Activated naive CD4-positive, alpha-beta T cell treated with anti-CD3 and anti-CD28 coated beads, Interleukin-2, amount 50 U/mL, for 24 hours (primary cell): ENCODE measurements at regions not wholly inside any gene's neighbourhood (a gene's known extent, or its start where the extent isn't known, plus 50 kb on each side); places are given as distances from the start of the nearest gene placed in this dataset.

Experiments used
- H3K27ac Mint-ChIP-seq: one replicate; pipeline ENCODE4 v1.8.0; 2021; ENCODE audit warnings: mild to moderate bottlenecking, mixed read lengths
- H3K27me3 Mint-ChIP-seq: one replicate; pipeline ENCODE4 v1.8.0; 2021; ENCODE audit warnings: mixed read lengths
- H3K36me3 Mint-ChIP-seq: one replicate; pipeline ENCODE4 v1.8.0; 2021; ENCODE audit warnings: mixed read lengths
- H3K4me1 Mint-ChIP-seq: one replicate; pipeline ENCODE4 v1.8.0; 2021; ENCODE audit warnings: mixed read lengths
- H3K4me3 Mint-ChIP-seq: one replicate; pipeline ENCODE4 v1.8.0; 2021; ENCODE audit warnings: mild to moderate bottlenecking, mixed read lengths
- H3K9me3 Mint-ChIP-seq: one replicate; pipeline ENCODE4 v1.8.0; 2021; ENCODE audit warnings: mixed read lengths

DNA sequence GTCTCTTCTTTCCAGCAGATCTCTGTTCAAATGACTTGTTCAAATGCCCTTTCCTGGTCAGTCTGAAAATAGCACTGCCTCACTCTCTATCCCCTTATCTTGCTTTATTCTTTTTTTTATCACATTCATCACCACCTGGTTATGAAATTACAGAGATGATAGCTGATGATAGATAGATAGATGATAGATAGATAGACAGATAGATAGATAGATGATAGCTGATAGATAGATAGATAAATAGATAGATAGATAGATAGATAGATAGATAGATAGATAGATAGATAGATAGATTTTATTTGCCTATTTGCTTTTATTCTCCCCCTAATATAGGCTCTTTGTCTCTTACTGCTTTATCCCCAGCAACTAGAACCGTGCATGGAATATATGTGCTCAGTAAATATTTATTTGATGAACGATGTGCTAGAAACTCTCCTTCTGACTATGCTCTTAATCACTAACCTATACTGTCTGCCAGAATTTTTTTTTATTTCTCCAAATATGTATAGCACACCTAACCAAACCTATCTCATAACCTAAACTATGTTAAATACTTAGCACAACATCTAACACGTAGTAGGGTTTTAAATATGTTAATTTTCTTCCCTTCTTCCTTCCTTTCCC lies 372.8 kb upstream of the DUSP10 start:
- no peak overlapping the region for H3K27ac Mint-ChIP-seq
- no peaks in the 10 kb centered on the region for H3K9me3 Mint-ChIP-seq
- H3K4me3 Mint-ChIP-seq = no peak overlapping the region
- H3K27me3 Mint-ChIP-seq = peaks cover 2% of the 10 kb centered on the region
- H3K4me1 Mint-ChIP-seq = no peaks in the 10 kb centered on the region
- H3K36me3 Mint-ChIP-seq = no peaks in the 10 kb centered on the region

DNA sequence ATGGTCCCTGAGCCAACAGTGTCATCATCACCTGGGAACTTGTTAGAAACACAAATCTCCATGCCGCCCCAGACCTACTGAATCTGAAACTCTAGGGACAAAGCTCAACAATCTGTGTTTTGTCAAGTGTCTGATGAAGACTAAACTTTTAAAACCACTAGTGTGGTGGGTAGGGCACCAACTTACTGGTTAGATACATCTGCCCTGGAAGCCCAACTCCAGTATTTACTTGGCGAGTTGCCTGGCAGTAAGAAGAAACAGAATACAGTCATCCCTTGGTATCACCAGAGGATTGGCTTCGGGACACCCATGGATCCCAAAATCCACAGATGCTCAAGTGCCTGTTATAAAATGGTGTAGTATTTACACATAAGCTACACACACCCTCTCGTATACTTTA lies 367.9 kb upstream of the DUSP10 start:
- Mint-ChIP-seq H3K9me3 (no peaks in the 10 kb centered on the region), H3K4me3 (no peak overlapping the region), H3K36me3 (no peaks in the 10 kb centered on the region), H3K4me1 (no peaks in the 10 kb centered on the region), H3K27me3 (no peaks in the 10 kb centered on the region), H3K27ac (no peak overlapping the region)

DNA sequence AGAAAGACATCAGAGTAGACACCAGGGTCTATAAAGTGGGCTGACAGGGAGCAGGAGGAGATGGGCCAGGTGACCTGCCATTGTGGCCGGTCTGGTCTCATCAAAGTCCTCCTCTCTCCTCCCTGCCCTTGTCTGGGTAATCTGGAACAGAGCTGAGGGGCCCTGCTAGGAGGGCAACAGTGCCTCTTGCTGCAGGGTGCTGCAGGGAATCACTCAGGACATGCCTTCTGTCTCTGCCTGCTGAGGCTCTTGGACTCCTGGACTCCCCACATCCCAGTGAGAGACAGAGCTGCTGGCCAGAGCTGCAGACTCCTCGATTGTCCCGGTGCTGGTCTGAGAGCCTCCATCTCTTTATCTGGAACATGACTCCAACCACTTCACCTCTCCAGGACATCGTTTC lies 366.1 kb upstream of the DUSP10 start:
- no peak overlapping the region for H3K27ac Mint-ChIP-seq
- H3K36me3 Mint-ChIP-seq = no peaks in the 10 kb centered on the region
- H3K4me3 Mint-ChIP-seq = no peak overlapping the region
- no peaks in the 10 kb centered on the region for H3K27me3 Mint-ChIP-seq
- H3K9me3 Mint-ChIP-seq = no peaks in the 10 kb centered on the region
- no peaks in the 10 kb centered on the region for H3K4me1 Mint-ChIP-seq

DNA sequence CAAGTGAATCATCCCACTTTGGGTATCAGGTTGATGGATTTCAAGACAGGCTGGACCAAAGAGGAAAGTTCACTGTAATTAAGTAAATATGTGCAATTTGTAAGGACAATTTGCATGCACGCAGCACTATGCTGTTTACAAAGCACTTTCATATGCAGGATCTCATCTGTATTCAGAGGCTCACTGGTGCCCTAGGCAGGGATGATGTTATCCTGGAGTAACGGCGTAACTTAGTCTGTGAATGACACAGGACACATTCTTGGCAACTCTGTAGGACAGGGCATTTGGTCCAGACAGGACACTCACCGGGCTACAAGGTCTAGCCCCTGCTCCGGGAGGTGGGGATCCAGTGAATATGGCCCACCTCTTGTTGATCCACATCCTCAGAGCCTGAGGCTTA lies 365.4 kb upstream of the DUSP10 start:
- Mint-ChIP-seq H3K27me3 (no peaks in the 10 kb centered on the region), H3K4me1 (no peaks in the 10 kb centered on the region), H3K36me3 (no peaks in the 10 kb centered on the region), H3K9me3 (no peaks in the 10 kb centered on the region), H3K4me3 (no peak overlapping the region), H3K27ac (no peak overlapping the region)

DNA sequence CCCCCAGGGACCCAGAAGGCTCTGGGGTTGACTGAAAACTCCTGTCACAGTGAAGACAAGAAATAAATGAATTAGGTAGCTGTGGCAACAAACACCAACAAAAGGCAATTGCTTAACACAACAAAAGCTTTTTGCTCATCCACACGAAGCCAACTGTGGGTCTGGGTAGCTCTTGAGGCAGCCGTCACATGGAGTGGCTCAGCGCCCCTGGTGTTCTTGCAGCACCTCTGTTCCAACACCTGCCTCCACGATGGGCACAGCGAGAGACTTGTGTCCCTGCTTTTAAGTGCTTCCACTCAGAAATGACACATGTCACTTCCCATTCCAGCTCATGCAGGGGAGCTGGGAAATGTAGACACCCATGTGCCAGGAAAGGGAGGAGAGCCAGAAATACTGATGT lies 364.5 kb upstream of the DUSP10 start:
- H3K4me1 Mint-ChIP-seq = no peaks in the 10 kb centered on the region
- no peaks in the 10 kb centered on the region for H3K9me3 Mint-ChIP-seq
- no peaks in the 10 kb centered on the region for H3K27me3 Mint-ChIP-seq
- no peaks in the 10 kb centered on the region for H3K36me3 Mint-ChIP-seq
- no peak overlapping the region for H3K4me3 Mint-ChIP-seq
- no peak overlapping the region for H3K27ac Mint-ChIP-seq

DNA sequence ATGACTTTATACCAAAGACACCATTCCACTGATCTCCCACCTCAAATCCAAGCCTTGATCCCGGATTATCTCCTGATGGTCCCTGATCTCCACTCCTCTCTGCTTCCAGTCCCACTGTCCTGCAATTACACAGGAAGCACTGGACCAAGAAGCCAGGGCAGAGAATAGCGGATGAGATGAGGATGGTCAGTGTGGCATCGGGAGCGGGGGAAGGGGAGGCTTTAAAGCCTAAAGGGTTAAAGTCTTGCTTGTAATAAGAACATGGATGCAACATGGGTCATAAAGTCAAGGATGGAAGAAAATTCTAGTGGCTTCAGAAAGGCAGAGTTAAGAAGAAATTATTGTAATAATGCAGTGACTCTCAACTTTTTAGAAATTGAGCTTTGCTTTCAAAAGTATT lies 364.0 kb upstream of the DUSP10 start:
- Mint-ChIP-seq H3K27ac (no peak overlapping the region), H3K27me3 (no peaks in the 10 kb centered on the region), H3K4me3 (no peak overlapping the region), H3K9me3 (no peaks in the 10 kb centered on the region), H3K36me3 (no peaks in the 10 kb centered on the region), H3K4me1 (no peaks in the 10 kb centered on the region)

DNA sequence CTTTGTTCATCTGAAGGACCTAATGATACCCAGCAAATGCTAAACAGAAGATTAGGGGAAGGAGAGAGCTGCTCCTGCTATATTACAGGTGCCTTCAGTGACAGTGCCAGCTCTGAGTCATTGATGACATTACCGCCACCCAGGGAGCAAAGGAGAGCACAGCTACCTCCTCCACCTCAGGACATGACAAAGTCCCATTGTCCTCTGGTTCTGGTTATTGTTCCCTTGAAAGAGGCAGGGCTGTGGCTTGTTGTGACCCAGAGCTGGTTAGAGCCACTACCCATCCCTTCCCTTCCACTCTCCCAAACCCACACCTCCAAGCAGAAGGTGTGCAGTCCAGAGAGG lies 363.5 kb upstream of the DUSP10 start:
- H3K27ac Mint-ChIP-seq = no peak overlapping the region
- no peaks in the 10 kb centered on the region for H3K36me3 Mint-ChIP-seq
- no peaks in the 10 kb centered on the region for H3K27me3 Mint-ChIP-seq
- H3K4me1 Mint-ChIP-seq = no peaks in the 10 kb centered on the region
- H3K9me3 Mint-ChIP-seq = no peaks in the 10 kb centered on the region
- no peak overlapping the region for H3K4me3 Mint-ChIP-seq

DNA sequence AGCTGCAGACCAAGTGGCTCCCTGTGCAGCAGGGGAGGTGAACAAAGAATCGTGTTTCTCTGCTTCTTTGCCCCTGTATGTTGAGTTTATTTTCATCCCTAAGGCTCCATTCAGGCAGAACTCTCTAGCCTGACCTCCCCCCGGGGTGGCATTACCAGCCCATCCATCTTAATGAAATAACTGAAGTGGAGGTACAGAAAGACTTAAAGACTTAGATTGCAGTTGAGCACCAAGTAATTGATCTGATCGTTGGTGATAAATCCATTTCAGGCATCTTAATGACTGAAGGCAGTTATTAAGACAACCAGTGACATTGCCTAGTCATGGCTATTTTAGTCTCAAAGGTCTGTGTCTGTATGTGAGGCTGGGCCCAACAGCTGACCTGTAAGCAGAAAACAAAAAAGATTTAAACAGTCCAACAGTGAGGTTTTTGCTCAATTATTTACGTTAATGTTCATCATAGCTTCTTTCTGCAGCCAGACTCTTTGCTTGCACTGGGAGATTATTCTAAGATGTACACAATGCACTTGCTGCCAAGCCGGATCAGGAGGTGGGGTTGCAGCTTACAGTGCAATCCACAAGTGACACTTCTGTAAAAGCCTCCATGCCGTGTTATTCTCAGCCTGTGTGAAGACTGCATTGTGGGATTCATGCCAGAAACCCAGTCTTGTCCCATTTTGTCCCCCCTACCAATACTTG lies 363.0 kb upstream of the DUSP10 start:
- no peaks in the 10 kb centered on the region for H3K36me3 Mint-ChIP-seq
- H3K9me3 Mint-ChIP-seq = no peaks in the 10 kb centered on the region
- no peaks in the 10 kb centered on the region for H3K27me3 Mint-ChIP-seq
- no peak overlapping the region for H3K27ac Mint-ChIP-seq
- no peaks in the 10 kb centered on the region for H3K4me1 Mint-ChIP-seq
- H3K4me3 Mint-ChIP-seq = no peak overlapping the region

DNA sequence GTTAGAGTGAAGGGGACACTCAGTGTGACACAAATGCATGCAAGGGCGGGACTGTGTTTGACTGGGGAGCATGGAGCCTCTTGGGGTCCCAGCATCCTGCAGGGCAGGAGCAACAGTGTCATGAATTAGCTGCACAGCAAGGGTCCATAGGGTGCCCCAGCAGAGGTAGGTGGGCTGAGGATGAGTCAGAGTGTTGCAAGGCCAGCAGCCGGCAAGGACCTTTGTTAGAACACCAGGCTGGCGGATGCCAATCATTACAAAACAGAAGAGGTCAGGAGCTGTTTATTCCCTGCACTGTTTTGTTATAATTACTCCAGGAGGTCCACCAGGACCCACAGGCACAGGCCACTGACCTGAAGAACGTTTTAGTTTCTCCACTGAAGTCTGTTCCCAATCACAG lies 362.2 kb upstream of the DUSP10 start:
- Mint-ChIP-seq H3K36me3 (no peaks in the 10 kb centered on the region), H3K27ac (no peak overlapping the region), H3K4me1 (no peaks in the 10 kb centered on the region), H3K4me3 (no peak overlapping the region), H3K9me3 (no peaks in the 10 kb centered on the region), H3K27me3 (no peaks in the 10 kb centered on the region)

DNA sequence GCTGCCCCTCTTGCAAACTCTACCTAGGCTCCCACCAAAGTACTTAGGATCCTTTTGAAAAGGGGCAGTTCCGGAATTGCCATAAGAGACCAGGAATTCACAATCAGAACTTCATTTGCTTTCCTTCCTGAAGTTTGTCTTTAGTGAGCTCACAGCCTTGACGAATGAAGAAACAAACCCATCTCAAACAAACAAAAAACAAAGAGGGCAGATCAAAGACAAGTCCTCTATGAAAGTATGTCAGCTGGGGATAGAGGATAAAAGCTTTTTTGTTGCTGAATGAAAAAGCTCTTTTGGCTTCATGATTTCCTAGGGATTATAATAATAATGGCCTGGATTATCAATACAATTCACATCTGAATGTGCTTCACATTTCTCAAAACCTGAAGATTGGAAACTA lies 357.9 kb upstream of the DUSP10 start:
- H3K27me3 Mint-ChIP-seq = no peaks in the 10 kb centered on the region

DNA sequence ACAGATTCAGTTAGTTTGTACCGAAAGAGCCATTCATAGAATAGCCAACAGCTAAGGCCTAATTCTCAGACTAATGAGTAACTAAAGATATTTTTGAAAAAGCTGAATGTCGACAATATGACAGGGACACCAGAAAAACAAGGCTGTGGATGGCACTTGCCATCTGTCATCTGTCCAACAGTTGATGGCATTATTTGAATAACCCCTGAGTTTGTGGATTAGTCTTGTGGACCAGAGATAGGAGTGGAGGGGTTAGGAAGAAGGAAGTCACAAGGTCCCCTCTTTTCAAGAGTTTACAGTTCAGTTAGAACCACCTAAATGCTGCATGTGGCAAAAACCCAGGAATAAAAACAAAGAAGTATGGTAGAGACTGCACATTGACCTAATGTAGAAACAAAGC lies 356.5 kb upstream of the DUSP10 start:
- no peak overlapping the region for H3K4me3 Mint-ChIP-seq

More for the DNA sequence above, 357.9 kb upstream of the DUSP10 start:
- Mint-ChIP-seq H3K36me3 (no peaks in the 10 kb centered on the region), H3K4me3 (no peak overlapping the region), H3K4me1 (no peaks in the 10 kb centered on the region), H3K9me3 (no peaks in the 10 kb centered on the region), H3K27ac (no peak overlapping the region)

DNA sequence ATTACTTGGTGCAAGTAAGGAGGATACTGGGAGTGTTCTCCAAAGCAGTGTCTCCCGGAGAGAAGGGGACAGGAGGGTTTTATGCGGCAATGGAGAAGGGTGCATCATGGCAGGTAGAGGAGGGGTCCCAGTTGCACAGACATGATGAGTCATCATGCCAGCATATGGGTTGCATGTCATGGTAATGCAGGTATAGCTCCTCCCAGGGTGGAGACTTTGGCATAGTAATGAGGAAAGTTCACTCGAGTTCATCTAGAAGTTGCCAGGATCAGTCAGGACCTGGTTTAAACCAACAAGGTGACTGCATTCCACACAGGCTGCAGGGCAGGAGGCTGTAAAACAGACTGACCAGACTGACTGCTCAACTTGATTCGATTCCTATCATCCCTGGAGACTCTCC lies 355.7 kb upstream of the DUSP10 start:
- Mint-ChIP-seq H3K36me3 (no peaks in the 10 kb centered on the region), H3K4me3 (no peak overlapping the region), H3K4me1 (no peaks in the 10 kb centered on the region), H3K27me3 (no peaks in the 10 kb centered on the region), H3K9me3 (no peaks in the 10 kb centered on the region), H3K27ac (no peak overlapping the region)

More for the DNA sequence above, 356.5 kb upstream of the DUSP10 start:
- H3K4me1 Mint-ChIP-seq = no peaks in the 10 kb centered on the region
- H3K27me3 Mint-ChIP-seq = no peaks in the 10 kb centered on the region
- no peaks in the 10 kb centered on the region for H3K36me3 Mint-ChIP-seq
- H3K9me3 Mint-ChIP-seq = no peaks in the 10 kb centered on the region
- no peak overlapping the region for H3K27ac Mint-ChIP-seq

DNA sequence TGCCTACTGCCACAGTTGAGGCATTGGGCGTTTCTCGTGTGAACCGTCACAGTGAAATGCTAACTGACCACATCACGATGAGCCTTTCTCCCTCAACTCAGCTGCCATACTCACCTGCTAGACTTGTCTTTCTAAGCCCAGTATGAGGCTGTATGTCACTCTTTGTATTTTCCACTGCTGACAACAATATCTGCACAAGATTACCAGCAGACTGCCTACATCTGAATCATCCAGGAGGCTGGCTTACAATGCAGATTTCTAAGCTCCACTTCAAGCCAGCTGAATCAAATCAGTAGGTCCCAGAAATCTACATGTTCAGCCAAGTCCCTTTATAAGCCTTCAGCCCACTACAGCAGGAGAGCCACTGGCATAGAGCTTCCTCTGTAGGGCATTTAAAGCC lies 355.0 kb upstream of the DUSP10 start:
- Mint-ChIP-seq H3K9me3 (no peaks in the 10 kb centered on the region), H3K4me3 (no peak overlapping the region), H3K36me3 (no peaks in the 10 kb centered on the region), H3K27me3 (no peaks in the 10 kb centered on the region), H3K27ac (no peak overlapping the region), H3K4me1 (no peaks in the 10 kb centered on the region)

DNA sequence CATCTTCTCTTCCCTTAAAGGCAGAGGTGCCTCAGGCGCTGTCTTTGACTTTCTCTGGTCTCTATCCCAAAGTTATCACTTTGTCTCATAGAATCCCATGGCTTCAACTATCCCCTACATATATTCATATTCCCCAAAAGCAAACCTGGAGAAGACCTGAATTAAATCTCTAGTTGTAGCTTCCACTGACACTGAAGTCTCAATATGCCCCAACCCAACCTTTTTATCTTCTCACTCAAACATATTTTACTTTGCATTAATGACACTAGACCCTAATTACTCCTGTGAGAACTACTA lies 354.5 kb upstream of the DUSP10 start:
- no peaks in the 10 kb centered on the region for H3K36me3 Mint-ChIP-seq
- no peaks in the 10 kb centered on the region for H3K9me3 Mint-ChIP-seq
- H3K27ac Mint-ChIP-seq = no peak overlapping the region
- no peaks in the 10 kb centered on the region for H3K4me1 Mint-ChIP-seq
- no peaks in the 10 kb centered on the region for H3K27me3 Mint-ChIP-seq
- no peak overlapping the region for H3K4me3 Mint-ChIP-seq

DNA sequence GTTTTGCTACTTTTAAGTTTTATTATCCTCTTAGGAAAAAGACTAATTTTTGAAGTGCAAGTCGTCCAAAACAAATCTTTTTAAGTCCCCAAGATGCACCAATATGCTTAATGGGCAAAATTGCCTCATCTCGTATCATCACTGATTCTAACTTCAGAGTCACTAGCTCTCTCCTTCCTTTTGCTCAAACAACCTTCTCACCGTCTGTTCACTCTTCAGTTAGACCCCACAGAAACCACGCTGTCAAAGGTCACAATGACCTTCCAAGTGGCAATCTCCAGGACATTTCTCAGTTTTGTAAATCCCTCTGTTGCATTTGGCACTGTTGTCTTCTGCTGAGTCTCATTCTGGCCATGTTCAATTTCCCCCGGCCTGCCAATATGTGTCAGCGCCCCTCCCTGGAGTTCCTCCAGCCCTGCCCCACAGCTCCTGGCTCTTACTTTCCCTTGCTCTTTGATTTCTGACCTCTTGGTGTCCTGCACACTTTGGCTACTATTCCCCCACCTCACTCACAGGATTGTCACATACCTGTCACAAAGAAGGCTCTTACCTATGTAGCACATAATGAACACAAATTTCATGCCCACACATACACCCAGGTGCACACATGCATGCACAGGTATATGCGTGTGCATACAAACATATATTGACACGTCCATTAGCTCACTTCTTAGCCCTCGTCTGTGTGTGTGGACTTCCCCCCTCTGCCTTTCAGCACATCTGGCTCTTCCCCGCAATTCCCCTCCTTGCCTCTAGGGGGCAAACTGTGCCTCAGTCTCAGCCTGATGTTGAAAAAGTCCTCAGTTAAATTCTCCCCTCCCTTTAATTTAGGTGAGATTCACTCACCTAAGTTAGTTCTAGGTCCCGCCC lies 354.0 kb upstream of the DUSP10 start:
- H3K27me3 Mint-ChIP-seq = no peaks in the 10 kb centered on the region
- H3K4me1 Mint-ChIP-seq = no peaks in the 10 kb centered on the region
- H3K9me3 Mint-ChIP-seq = no peaks in the 10 kb centered on the region
- H3K4me3 Mint-ChIP-seq = no peak overlapping the region
- H3K27ac Mint-ChIP-seq = no peak overlapping the region
- H3K36me3 Mint-ChIP-seq = no peaks in the 10 kb centered on the region

DNA sequence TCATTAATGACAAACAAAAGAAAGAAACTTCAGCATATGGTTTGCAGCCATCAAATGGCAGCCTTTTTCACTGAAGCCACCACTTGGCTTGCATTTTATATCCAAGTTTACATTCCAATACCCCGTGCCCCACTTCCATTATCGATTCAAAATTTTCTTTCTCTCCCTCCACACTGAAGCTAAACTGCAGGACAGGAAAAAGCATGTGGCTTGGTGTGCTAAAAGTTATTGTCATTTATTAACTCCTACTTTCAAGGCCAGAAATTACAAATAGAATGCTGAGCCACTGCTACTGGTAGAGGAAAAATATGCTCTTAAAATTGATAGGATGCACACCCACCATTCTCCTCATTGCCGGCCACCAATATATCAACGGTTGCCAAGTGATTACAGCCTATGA lies 351.6 kb upstream of the DUSP10 start:
- Mint-ChIP-seq H3K9me3 (no peaks in the 10 kb centered on the region), H3K27ac (no peak overlapping the region), H3K4me3 (no peak overlapping the region), H3K27me3 (peaks cover 2% of the 10 kb centered on the region), H3K4me1 (no peaks in the 10 kb centered on the region), H3K36me3 (no peaks in the 10 kb centered on the region)
